GM12878 (cell line): ENCODE measurements at regions not wholly inside any gene's neighbourhood (a gene's known extent, or its start where the extent isn't known, plus 50 kb on each side); places are given as distances from the start of the nearest gene placed in this dataset.

ENCODE experiments used
- ATAC-seq: fragments of 200-7000 bp; cut with Tn5 transposase; 3 replicates; pipeline ENCODE4 v1.9.1; 2020; ENCODE audit warnings: mild to moderate bottlenecking, moderate library complexity
- BruUV-seq: library from RNA; stranded (reverse); fragments of 400-500 nt; replicated peaks from 2 replicates; lab custom pipeline; 2021; lab: Mats Ljungman, UMichigan
- CTCF ChIA-PET: fragments of 300-600 bp; sonication (Branson Sonifier 250); formaldehyde crosslinking; extraction: SDS; loops from one replicate; lab custom pipeline; 2021; ENCODE audit warnings: inconsistent platforms; lab: Yijun Ruan, JAX
- POLR2A ChIA-PET: fragments of 350-600 bp; formaldehyde crosslinking; extraction: SDS; loops from one replicate; lab custom pipeline; 2021; ENCODE audit warnings: inconsistent platforms; lab: Charles Lee
- RAD21 ChIA-PET: fragments of 300-600 bp; sonication (Branson Sonifier 250); formaldehyde crosslinking; loops from one replicate; lab custom pipeline; 2023; ENCODE audit warnings: antibody characterized with exemption; ENCODE audit not compliant: unreplicated experiment; lab: Charles Lee
- SMC1A ChIA-PET: fragments of 300-600 bp; sonication (Branson Sonifier 250); formaldehyde crosslinking; loops from one replicate; lab custom pipeline; 2023; ENCODE audit not compliant: unreplicated experiment, uncharacterized antibody; lab: Charles Lee
- DNase-seq: peaks from one replicate; pipeline ENCODE4 v3.0.0-alpha.2; 2011; ENCODE audit warnings: low read depth, low spot score
- FAIRE-seq: peaks from 3 replicates; lab custom pipeline; 2011; peaks lifted over from hg19 to GRCh38; lab: Jason Lieb, UNC
- H2AFZ ChIP-seq: 2 replicates; pipeline ENCODE4 v1.6.0; 2011; ENCODE audit warnings: low read depth, low read length, control low read depth; ENCODE audit not compliant: control insufficient read depth
- H3K27ac ChIP-seq: 2 replicates; pipeline ENCODE4 v1.5.1; 2011; ENCODE audit warnings: control low read depth; ENCODE audit not compliant: control insufficient read depth, insufficient read depth
- H3K27me3 ChIP-seq, 2 experiments: replicated peaks in 1 of 2; 2 replicates each; pipeline versions ENCODE4 v1.6.0 to v1.6.1; 2011; ENCODE audit warnings: low read length in 1 of 2; ENCODE audit not compliant: control insufficient read depth in 2 of 2, insufficient read depth in 2 of 2
- H3K36me3 ChIP-seq, 2 experiments: 2 replicates each; pipeline ENCODE4 v1.5.1; 2011; ENCODE audit warnings: low read length in 1 of 2; ENCODE audit not compliant: control insufficient read depth in 2 of 2, insufficient read depth in 2 of 2
- H3K4me1 ChIP-seq: 2 replicates; pipeline ENCODE4 v1.6.1; 2011; ENCODE audit warnings: mild to moderate bottlenecking, low read length, moderate library complexity, mixed read lengths; ENCODE audit not compliant: control insufficient read depth, insufficient read depth
- H3K4me2 ChIP-seq: 2 replicates; pipeline ENCODE4 v1.6.0; 2011; ENCODE audit warnings: control low read depth; ENCODE audit not compliant: control insufficient read depth, insufficient read depth
- H3K4me3 ChIP-seq: fragments of 200-600 bp; sonication (generic); 2 replicates; pipeline ENCODE4 v1.5.1; 2016
- H3K79me2 ChIP-seq: 2 replicates; pipeline ENCODE4 v1.6.0; 2011; ENCODE audit warnings: low read length; ENCODE audit not compliant: control insufficient read depth, insufficient read depth
- H3K9ac ChIP-seq: 2 replicates; pipeline ENCODE4 v1.8.0; 2011; ENCODE audit warnings: low read length, control low read depth, mixed read lengths; ENCODE audit not compliant: control insufficient read depth, insufficient read depth
- H3K9me3 ChIP-seq: replicated peaks from 3 replicates; pipeline ENCODE4 v1.5.1; 2011; ENCODE audit warnings: mild to moderate bottlenecking, low read length; ENCODE audit not compliant: control insufficient read depth, insufficient read depth
- H4K20me1 ChIP-seq: 2 replicates; pipeline ENCODE4 v1.6.0; 2011; ENCODE audit not compliant: control insufficient read depth, insufficient read depth
- CREB1 ChIP-seq: IDR thresholded peaks from 2 replicates; pipeline ENCODE4 v1.6.1; 2012; ENCODE audit warnings: low read depth, mild to moderate bottlenecking, inconsistent platforms
- CREM ChIP-seq: IDR thresholded peaks from 2 replicates; pipeline ENCODE4 v1.6.1; 2014; ENCODE audit warnings: antibody characterized with exemption, low read depth
- EZH2 ChIP-seq: IDR thresholded peaks from 2 replicates; pipeline ENCODE4 v1.6.1; 2012; ENCODE audit warnings: low read depth, mild to moderate bottlenecking, control low read depth, inconsistent platforms, low read length, borderline replicate concordance; ENCODE audit not compliant: control insufficient read depth
- FOXM1 ChIP-seq: IDR thresholded peaks from 2 replicates; pipeline ENCODE4 v1.6.1; 2012; ENCODE audit warnings: low read depth, mild to moderate bottlenecking, inconsistent platforms, low read length, moderate library complexity
- JUNB ChIP-seq: IDR thresholded peaks from 2 replicates; pipeline ENCODE4 v1.6.1; 2016; ENCODE audit warnings: antibody characterized with exemption, mild to moderate bottlenecking
- MTA2 ChIP-seq: fragments of 450-650 bp; IDR thresholded peaks from 2 replicates; pipeline ENCODE4 v1.6.1; 2016; ENCODE audit warnings: low read depth, mild to moderate bottlenecking, moderate library complexity
- PAX8 ChIP-seq: fragments of 450-650 bp; IDR thresholded peaks from 2 replicates; pipeline ENCODE4 v1.6.1; 2017; ENCODE audit warnings: mild to moderate bottlenecking, moderate library complexity
- RELB ChIP-seq: fragments of 450-650 bp; IDR thresholded peaks from 2 replicates; pipeline ENCODE4 v1.6.1; 2017; ENCODE audit warnings: low read depth, mild to moderate bottlenecking, moderate library complexity
- RUNX3 ChIP-seq: IDR thresholded peaks from 2 replicates; pipeline ENCODE4 v1.6.1; 2012; ENCODE audit warnings: low read length, inconsistent platforms
- SP1 ChIP-seq: IDR thresholded peaks from one replicate; pipeline ENCODE4 v1.6.1; 2011; ENCODE audit warnings: low read depth, low read length
- TARDBP ChIP-seq: IDR thresholded peaks from 2 replicates; pipeline ENCODE4 v1.6.1; 2016; ENCODE audit warnings: borderline replicate concordance
- WGBS: methylation state at CpG from one replicate; pipeline ENCODE4 v1.1.6; 2016; ENCODE audit warnings: low lambda C conversion rate; ENCODE audit not compliant: insufficient replicate concordance, insufficient coverage; ENCODE audit errors: missing lambda C conversion rate; 5-methylcytosine and 5-hydroxymethylcytosine counted together
- in situ Hi-C: fragments of 300-500 bp; cut with MboI; formaldehyde crosslinking; loops from 9 replicates; pipeline ENCODE4 v1.14.3; 2018; ENCODE audit warnings: mixed read lengths
- intact Hi-C: fragments of 100-400 bp; cut with micrococcal nuclease; formaldehyde crosslinking; loops from one replicate; pipeline ENCODE4 v1.14.2; 2022; ENCODE audit not compliant: unreplicated experiment
- TF ChIP-seq, protein P1 (sequence below): IDR thresholded peaks from 2 replicates; pipeline ENCODE4 v1.6.1; 2012; ENCODE audit warnings: low read length, inconsistent platforms

DNA sequence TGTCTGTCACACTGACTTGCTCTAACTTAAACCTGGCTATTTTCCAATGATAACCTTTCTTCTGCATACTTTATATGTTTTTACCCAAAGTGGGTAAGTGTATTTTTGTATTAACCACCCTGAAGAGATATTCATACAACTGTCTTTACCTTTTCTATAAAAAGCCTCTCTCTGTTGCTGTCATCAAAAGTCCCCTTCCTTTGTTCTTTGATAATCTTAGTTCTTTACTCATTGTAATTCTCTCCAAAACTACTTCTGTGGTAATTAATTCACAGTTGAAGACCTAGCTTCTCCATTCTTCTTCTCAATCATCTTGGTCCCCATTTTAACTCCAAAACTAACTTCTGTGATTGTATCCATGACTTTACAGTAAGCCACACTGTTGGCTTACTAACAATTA, 479.7 kb upstream of the MGAT4C start (continued):
- TF ChIP-seq, protein P1, sequence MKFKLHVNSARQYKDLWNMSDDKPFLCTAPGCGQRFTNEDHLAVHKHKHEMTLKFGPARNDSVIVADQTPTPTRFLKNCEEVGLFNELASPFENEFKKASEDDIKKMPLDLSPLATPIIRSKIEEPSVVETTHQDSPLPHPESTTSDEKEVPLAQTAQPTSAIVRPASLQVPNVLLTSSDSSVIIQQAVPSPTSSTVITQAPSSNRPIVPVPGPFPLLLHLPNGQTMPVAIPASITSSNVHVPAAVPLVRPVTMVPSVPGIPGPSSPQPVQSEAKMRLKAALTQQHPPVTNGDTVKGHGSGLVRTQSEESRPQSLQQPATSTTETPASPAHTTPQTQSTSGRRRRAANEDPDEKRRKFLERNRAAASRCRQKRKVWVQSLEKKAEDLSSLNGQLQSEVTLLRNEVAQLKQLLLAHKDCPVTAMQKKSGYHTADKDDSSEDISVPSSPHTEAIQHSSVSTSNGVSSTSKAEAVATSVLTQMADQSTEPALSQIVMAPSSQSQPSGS, result peak; percentile 84
- TF ChIP-seq PAX8 (no peak), RUNX3 (peak; percentile 79), FOXM1 (peak; percentile 80; the same call in 1 of the 2 replicates), JUNB (peak; percentile 94), TARDBP (no peak), SP1 (no peak), RELB (peak; percentile 48), MTA2 (0 out of 2 replicates have a peak, but pooled peaks have one; percentile 13), CREB1 (no peak)

GRCh38 chr12:86735072-86735471, 478.9 kb upstream of the MGAT4C start:
- in situ Hi-C loops (no loop called here), intact Hi-C loops (no loop called here)
- no peak overlapping the region for H3K27ac ChIP-seq
- H4K20me1 ChIP-seq, result no peaks in the 10 kb centered on the region
- no peak overlapping the region for H3K9ac ChIP-seq
- no peak overlapping the region for H3K4me2 ChIP-seq
- WGBS, result 30% methylated on average over 4 of the region's 4 CpGs
- no peak overlapping the region for H2AFZ ChIP-seq
- no peaks in the 10 kb centered on the region for H3K36me3 ChIP-seq
- RAD21 ChIA-PET, result no interaction called here
- TF ChIP-seq EZH2 (no peak), CREM (peak; percentile 58; the same call in 1 of the 2 replicates), JUNB (peak; percentile 72), CREB1 (peak; percentile 68; the same call in 1 of the 2 replicates)
- TF ChIP-seq, all 136 proteins: peak for 3
- Histone ChIP-seq H3K79me2 (no peaks in the 10 kb centered on the region), H3K4me3 (no peak overlapping the region), H3K9me3 (no peaks in the 10 kb centered on the region), H3K27me3 (no peaks in the 10 kb centered on the region), H3K4me1 (no peaks in the 10 kb centered on the region)
- CTCF ChIA-PET, result no interaction called here
- SMC1A ChIA-PET, result interaction anchor here (1.0 kb wide), 1 partner anchor 12 kb away, joined by 3 read pairs; no protein-coding TSS in a partner anchor
- BruUV-seq, result no TSS peak
- DNase-seq (no peak), FAIRE-seq (no peak), ATAC-seq (peak; percentile 86)
- POLR2A ChIA-PET, result no interaction called here
